ELF-1 (cell line): ENCODE measurements at regions not wholly inside any gene's neighbourhood (a gene's known extent, or its start where the extent isn't known, plus 50 kb on each side); places are given as distances from the start of the nearest gene placed in this dataset.
A peak's percentile ranks its signal among the peaks of the same experiment; 100 is the strongest.

Experiments used
- DNase-seq: peaks from one replicate; pipeline ENCODE4 v3.0.0-alpha.2; 2016; ENCODE audit warnings: low read depth, low spot score

- no peak for DNase-seq
These were observed 56.4 kb downstream of the NEUROD6 start for GRCh38 chr7:31284106-31284505.

DNA sequence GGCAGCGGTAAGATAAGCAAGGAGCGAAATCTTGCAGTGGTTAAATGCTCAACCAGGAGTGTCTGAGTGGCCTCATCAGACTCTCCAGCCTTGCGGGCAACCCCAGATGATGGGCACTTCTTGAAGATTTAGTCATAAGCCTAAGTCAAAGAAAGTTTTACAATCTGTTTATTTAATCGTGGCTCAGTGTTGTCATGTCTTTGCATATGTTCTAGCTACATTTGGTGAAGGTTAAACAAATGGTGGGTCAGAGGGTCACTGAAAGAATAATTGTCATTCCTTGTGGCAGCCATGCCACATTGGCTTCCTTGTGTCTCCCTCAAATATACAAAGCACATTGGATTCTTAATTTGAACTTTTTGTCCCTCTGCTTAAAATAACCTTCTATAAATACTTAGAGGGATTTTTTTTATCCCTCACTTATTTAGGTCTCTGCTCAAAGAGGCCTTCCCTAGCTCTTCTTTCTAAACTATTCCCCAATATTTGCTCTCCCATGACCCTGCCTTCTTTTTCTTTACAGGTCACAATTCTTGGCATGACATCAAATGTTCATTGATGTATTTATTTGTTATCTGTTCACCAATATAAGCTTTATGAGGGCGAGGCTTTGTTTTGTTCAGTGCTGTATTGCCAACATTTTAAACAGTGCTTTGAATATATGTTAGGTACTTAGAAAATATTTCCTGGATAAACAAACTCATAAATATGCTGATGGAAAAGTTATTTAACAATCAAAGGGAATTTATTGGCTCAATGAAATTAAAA is 68.7 kb downstream of the NEUROD6 start:
- no peak for DNase-seq

- no peak for DNase-seq
These were observed 73.0 kb downstream of the NEUROD6 start for GRCh38 chr7:31267486-31267885.

- no peak for DNase-seq
These were observed 77.2 kb downstream of the NEUROD6 start for GRCh38 chr7:31263338-31263737.

- peak; percentile 35 for DNase-seq
These were observed 79.2 kb downstream of the NEUROD6 start for GRCh38 chr7:31261341-31261740.

DNA sequence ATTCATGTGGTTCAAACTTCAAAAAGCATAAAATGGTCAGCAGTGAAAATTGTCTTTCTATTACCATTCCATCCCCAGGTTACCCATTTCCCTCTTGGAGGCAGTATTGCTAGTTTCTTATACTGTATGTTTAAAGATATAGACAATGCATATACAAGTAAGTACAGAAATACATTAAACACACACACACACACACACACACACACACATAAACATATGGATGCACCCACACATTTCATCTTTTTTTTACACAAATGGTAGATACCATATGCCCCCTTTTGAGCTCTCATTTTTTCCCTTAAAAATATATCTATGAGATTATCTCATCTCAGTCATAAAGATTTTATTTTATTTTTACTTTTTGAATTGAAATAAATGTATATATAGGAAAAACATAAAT is 79.7 kb downstream of the NEUROD6 start:
- no peak for DNase-seq

DNA sequence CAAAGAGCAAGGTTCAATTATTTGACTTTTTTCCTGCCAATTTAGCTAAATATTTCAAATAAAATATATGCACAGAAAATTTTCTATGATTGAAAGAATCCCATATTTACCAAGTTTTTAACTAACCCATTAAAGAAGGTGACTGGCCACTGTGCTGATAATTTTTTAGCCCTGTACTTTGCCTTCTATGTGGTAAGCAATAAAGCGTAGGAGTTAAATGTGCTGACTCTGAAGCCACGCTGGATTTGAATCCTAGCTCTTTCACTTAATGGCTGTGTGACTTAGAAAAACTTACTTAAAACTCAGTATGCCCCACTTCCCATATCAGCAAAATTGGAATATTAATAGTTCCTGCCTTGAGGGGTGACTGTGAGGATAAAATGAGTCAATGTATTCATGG is 82.1 kb downstream of the NEUROD6 start:
- no peak for DNase-seq

- peak; percentile 70 for DNase-seq
These were observed 84.0 kb downstream of the NEUROD6 start for GRCh38 chr7:31256506-31256905.

GRCh38 chr7:31254926-31255325 is 85.6 kb downstream of the NEUROD6 start:
- DNase-seq, result no peak

- DNase-seq, result no peak
These were observed 87.0 kb downstream of the NEUROD6 start for GRCh38 chr7:31253532-31253931.

- peak; percentile 27 for DNase-seq
These were observed 89.1 kb downstream of the NEUROD6 start for GRCh38 chr7:31251441-31251840.

DNA sequence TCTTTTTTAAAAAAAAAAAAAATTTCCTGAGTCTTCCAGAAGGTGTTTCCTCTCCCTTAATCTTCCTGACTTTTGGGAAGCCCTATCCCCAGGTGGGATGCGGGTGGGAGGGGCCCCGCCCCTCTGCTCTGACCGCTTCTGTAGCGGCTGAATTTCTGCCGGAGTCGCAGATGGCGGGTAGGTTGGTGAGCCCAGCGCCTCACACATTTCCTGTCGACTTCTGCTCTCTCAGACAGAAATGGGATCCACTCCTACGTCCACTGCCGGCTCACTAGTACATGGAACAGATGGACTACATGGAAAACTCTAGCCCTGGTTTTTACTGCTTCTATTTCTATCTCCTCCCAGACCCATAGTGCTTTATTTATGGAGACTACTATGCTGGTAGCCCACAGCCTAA is 90.9 kb downstream of the NEUROD6 start:
- no peak for DNase-seq

- no peak for DNase-seq
These were observed 103.7 kb downstream of the NEUROD6 start for GRCh38 chr7:31236868-31237267.

- no peak for DNase-seq
These were observed 105.5 kb downstream of the NEUROD6 start for GRCh38 chr7:31234836-31235605.

DNA sequence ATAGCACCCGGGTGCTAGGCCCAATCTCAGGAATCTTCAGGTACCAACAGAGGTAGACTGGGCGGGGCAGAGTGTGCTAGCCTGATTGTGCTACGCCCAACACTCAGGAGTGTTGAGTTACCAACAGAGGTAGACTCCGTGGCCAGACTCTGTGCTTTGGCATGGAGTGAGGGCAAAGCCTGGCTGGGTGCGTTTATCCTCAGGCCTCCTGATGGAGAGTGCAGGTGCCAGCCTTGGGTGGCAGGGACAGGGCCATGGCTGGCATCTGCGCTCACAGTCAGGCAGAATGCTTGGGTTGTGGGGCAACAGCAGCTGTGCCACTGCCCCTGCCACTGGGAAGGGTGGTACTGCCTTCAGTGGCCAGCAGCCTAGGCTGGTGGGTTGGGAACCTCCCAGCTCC is 111.6 kb downstream of the NEUROD6 start:
- DNase-seq, result no peak

- DNase-seq, result no peak
These were observed 125.8 kb downstream of the NEUROD6 start for GRCh38 chr7:31214751-31215150.

DNA sequence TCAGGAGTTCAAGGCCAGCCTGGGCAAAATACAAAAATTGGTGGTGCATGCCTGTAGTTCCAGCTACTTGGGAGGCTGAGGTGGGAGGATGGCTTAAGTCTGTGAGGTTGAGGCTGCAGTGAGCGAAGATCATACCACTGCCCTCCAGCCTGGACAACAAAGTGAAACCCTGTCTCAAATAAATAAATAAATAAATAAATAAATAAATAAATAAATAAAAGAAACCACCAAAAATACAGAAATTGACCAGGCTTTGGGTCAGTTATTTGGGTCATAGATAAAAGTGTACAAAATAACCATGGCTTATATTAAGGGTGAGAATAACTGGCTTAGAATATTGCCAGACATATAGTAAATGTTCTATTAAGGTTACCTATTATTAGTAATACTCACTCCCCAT is 129.2 kb downstream of the NEUROD6 start:
- no peak for DNase-seq

- no peak for DNase-seq
These were observed 136.5 kb downstream of the NEUROD6 start for GRCh38 chr7:31204071-31204470.

GRCh38 chr7:31203551-31203950 is 137.0 kb downstream of the NEUROD6 start:
- no peak for DNase-seq

- DNase-seq, result no peak
These were observed 137.7 kb downstream of the NEUROD6 start for GRCh38 chr7:31202801-31203200.

GRCh38 chr7:31192986-31193385 is 140.9 kb downstream of the ADCYAP1R1 start:
- peak; percentile 89 for DNase-seq

DNA sequence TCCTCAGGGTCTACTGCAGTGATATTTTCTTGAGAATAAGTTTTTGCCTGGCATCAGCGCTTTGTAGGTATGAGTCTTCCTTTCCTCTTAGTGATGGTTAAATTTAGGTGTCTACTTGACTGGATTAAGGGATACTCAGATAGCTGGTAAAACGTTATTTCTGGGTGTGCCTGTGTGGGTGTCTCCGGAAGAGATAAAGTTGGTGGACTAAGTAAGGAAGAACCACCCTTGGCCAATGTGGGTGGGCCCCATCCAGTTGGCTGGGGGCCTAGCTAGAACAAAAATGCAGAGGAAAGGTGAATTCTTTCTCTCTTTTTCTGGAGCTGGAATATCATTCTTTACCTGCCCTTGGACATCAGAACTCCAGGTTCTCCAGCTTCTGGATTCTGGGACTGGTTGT is 138.8 kb downstream of the ADCYAP1R1 start:
- DNase-seq, result no peak

DNA sequence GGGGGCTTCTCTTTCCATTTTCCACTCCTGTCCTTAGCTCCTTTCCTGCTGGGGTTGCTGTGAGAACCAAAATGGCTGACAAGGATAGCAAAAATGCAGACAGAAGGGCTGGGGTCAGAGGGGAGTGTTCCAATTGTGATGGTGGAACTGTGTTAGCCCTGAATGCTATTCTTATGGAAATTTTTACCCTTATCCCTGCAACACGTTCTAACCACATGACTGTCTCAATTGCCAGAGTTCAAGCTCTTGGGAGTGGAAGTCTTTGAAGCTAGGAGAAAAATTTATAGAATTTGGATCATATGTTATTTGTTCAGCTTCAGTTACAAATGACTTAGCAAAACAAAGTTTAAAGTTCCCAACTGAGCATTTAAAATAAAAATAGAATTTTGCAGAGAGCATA is 134.1 kb downstream of the ADCYAP1R1 start:
- peak; percentile 13 for DNase-seq
